SK-N-MC (cell line): ENCODE measurements at regions not wholly inside any gene's neighbourhood (a gene's known extent, or its start where the extent isn't known, plus 50 kb on each side); places are given as distances from the start of the nearest gene placed in this dataset.

Experiments used
- EZH2 ChIP-seq: fragments of 200-600 bp; sonication (generic); IDR thresholded peaks from one replicate; pipeline ENCODE4 v1.6.1; 2017; ENCODE audit warnings: antibody characterized with exemption
- FOXP2 ChIP-seq: optimal IDR thresholded peaks from 2 replicates; pipeline ENCODE3; 2011; ENCODE audit warnings: mild to moderate bottlenecking, moderate library complexity; ENCODE audit not compliant: insufficient read depth; ENCODE audit errors: extremely low read length, control extremely low read depth
- POLR2AphosphoS5 ChIP-seq: IDR thresholded peaks from 2 replicates; pipeline ENCODE4 v1.6.1; 2012; ENCODE audit warnings: mild to moderate bottlenecking, low read depth, low read length, borderline replicate concordance

DNA sequence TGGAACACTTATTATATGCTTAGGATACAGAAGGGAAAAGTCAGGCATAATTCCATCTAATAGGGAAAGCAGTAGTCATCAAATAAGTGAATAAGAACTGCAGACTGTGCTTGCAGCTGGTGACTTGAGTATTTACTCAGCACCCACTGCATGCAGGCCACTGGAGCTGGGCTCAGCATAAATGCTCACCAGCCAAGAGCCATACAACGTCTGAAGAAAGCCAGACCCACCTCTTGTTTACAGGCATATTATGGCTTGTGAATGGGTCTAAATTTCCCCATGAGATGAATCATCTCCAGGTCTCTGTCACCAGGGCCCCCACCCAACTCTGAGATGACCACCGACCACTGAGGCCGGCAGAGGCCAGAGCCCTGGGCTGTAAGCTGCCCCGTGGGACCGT lies 123.8 kb upstream of the PKDCC start:
- TF ChIP-seq EZH2 (no peak), POLR2AphosphoS5 (no peak), FOXP2 (no peak)
